IPS DF 6.9 (cell line): ENCODE measurements at regions not wholly inside any gene's neighbourhood (a gene's known extent, or its start where the extent isn't known, plus 50 kb on each side); places are given as distances from the start of the nearest gene placed in this dataset.

Source experiments
- DNase-seq: peaks from one replicate; pipeline ENCODE4 v3.0.0-alpha.2; 2013; ENCODE audit warnings: low read depth, low spot score
- H3K27ac ChIP-seq: one replicate; pipeline ENCODE4 v1.5.1; 2013; ENCODE audit warnings: low read length, control low read depth
- H3K27me3 ChIP-seq: 2 replicates; pipeline ENCODE4 v1.6.1; 2013; ENCODE audit warnings: mild to moderate bottlenecking, low read length; ENCODE audit not compliant: control insufficient read depth, insufficient read depth
- H3K36me3 ChIP-seq: 2 replicates; pipeline ENCODE4 v1.6.1; 2013; ENCODE audit warnings: low read length; ENCODE audit not compliant: control insufficient read depth, insufficient read depth
- H3K4me1 ChIP-seq: 2 replicates; pipeline ENCODE4 v1.6.1; 2013; ENCODE audit warnings: low read length; ENCODE audit not compliant: control insufficient read depth, insufficient read depth
- H3K4me3 ChIP-seq: 2 replicates; pipeline ENCODE4 v1.5.1; 2013; ENCODE audit warnings: mild to moderate bottlenecking, low read length
- H3K9me3 ChIP-seq: 2 replicates; pipeline ENCODE4 v1.6.1; 2013; ENCODE audit warnings: low read length, inconsistent platforms; ENCODE audit not compliant: control insufficient read depth, insufficient read depth
- WGBS: extraction: QIAGEN DNeasy Blood & Tissue Kit; methylation state at CpG from one replicate; pipeline ENCODE4 v1.1.7; 2013; ENCODE audit warnings: mixed read lengths, missing lambda C conversion rate; ENCODE audit not compliant: insufficient read length, insufficient coverage; 5-methylcytosine and 5-hydroxymethylcytosine counted together

DNA sequence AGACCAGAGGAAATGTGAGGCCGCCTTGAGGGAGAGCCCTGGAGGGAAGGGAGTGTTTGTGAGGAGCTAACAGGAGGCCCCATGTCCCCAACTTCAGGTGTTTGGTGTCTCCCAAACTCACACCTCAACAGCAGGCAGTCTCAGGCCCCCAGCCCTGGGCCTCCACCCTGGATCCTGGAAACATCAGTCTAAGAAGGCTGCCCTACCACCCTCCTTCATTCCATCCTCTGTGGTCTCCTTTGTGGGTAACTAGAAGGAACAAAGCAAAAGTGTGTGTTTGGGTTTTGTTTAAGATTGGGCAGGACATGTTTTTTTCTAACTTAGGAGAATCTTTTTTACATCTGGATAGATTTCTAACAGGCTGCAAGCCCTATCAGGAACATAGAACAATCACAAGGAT lies 404.3 kb downstream of the BCL11A start:
- no peaks in the 10 kb centered on the region for H3K27me3 ChIP-seq
- H3K27ac ChIP-seq = no peak overlapping the region

DNA sequence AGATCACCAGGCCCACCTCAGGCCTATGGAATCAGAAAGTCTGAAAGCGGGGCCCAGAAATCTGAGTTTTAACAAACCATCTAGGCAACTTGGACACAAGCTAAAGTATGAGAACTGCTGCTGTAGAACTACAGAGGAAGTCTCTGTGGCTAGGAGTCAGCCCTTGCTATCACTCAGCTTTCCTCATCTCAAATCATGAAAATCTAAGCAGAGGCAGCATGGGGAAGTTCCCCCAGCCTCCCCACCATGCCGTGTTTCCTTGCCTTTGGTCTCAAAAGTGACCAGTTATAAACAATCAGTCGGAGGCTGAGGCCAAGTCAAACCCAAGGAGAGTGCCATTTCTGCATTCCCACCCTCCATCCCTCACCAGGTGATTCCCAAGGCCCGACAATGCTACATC lies 404.7 kb downstream of the BCL11A start:
- Histone ChIP-seq H3K4me1 (no peaks in the 10 kb centered on the region), H3K36me3 (no peaks in the 10 kb centered on the region), H3K27ac (no peak overlapping the region), H3K9me3 (no peaks in the 10 kb centered on the region), H3K4me3 (no peak overlapping the region), H3K27me3 (no peaks in the 10 kb centered on the region)
- no peak for DNase-seq
- WGBS = no CpG with 5 or more reads among the region's 4 CpGs

More for the DNA sequence above, 404.3 kb downstream of the BCL11A start:
- Histone ChIP-seq H3K4me3 (no peak overlapping the region), H3K9me3 (no peaks in the 10 kb centered on the region), H3K36me3 (no peaks in the 10 kb centered on the region), H3K4me1 (no peaks in the 10 kb centered on the region)
- no CpG with 5 or more reads among the region's 1 CpG for WGBS
- no peak for DNase-seq

DNA sequence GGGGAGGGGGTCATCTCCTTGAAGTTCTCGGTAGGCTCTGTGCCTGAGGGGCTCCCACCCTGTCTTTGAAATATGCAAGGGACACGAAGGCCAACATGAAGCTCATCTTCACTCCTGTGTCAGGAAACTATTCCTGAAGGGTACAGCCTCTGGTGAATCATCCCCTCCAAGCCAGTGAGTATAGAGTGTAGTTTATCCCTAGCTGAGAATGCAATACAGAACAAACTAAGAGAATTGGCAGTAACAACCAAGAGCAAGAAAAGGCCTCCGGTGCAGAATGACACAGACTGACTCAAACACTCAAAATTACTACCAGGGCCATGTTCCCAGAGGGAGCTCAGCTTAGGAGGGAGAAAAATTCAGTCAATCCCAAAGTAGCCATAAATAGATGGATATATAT lies 413.3 kb downstream of the BCL11A start:
- Histone ChIP-seq H3K36me3 (no peaks in the 10 kb centered on the region), H3K27me3 (no peaks in the 10 kb centered on the region), H3K9me3 (peaks cover 2% of the 10 kb centered on the region; the same call in 1 of the 2 replicates), H3K4me3 (no peak overlapping the region), H3K27ac (no peak overlapping the region), H3K4me1 (no peaks in the 10 kb centered on the region)
- DNase-seq = no peak
- WGBS = no CpG with 5 or more reads among the region's 3 CpGs

DNA sequence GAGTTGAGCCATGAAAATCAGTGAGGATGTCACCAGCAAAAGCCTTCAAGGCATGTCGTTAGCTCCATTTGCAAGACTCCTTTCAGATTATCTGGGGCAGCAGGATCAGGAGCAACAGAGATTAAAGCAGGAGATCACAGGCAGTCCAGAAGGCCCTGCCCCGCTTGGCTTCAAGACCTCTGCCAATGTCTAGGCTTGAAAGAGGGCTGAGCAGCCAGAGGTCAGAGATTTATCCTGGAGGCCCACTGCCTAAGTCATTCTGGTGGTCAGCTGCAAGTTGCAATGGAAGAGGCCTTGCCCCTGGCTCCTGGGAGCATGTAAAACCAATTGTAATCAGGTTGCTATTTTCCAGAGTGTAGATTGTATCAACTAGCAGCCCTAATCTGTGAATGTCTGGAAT lies 416.5 kb downstream of the BCL11A start:
- DNase-seq = no peak
- Histone ChIP-seq H3K27me3 (no peaks in the 10 kb centered on the region), H3K36me3 (no peaks in the 10 kb centered on the region), H3K4me1 (no peaks in the 10 kb centered on the region), H3K4me3 (no peak overlapping the region), H3K27ac (no peak overlapping the region), H3K9me3 (peaks cover 2% of the 10 kb centered on the region; the same call in 1 of the 2 replicates)
- no CpG with 5 or more reads among the region's 2 CpGs for WGBS

- WGBS = no CpG with 5 or more reads among the region's 2 CpGs
- Histone ChIP-seq H3K27me3 (peaks cover 3% of the 10 kb centered on the region; the same call in 1 of the 2 replicates), H3K27ac (no peak overlapping the region), H3K9me3 (no peaks in the 10 kb centered on the region), H3K4me3 (no peak overlapping the region), H3K4me1 (no peaks in the 10 kb centered on the region), H3K36me3 (no peaks in the 10 kb centered on the region)
- no peak for DNase-seq
Measured at GRCh38 chr2:60127191-60127590, 426.3 kb downstream of the BCL11A start.

- no peak overlapping the region for H3K27ac ChIP-seq
- WGBS = no CpG with 5 or more reads among the region's 8 CpGs
- H3K4me1 ChIP-seq = no peaks in the 10 kb centered on the region
- no peaks in the 10 kb centered on the region for H3K9me3 ChIP-seq
- H3K4me3 ChIP-seq = no peak overlapping the region
- no peak for DNase-seq
- peaks cover 3% of the 10 kb centered on the region; the same call in 1 of the 2 replicates for H3K27me3 ChIP-seq
- no peaks in the 10 kb centered on the region for H3K36me3 ChIP-seq
Measured at GRCh38 chr2:60125611-60126426, 427.6 kb downstream of the BCL11A start.

GRCh38 chr2:60119778-60120177 lies 433.7 kb downstream of the BCL11A start:
- Histone ChIP-seq H3K4me3 (no peak overlapping the region), H3K4me1 (no peaks in the 10 kb centered on the region), H3K27ac (no peak overlapping the region), H3K36me3 (no peaks in the 10 kb centered on the region), H3K27me3 (peaks cover 2% of the 10 kb centered on the region; the same call in 1 of the 2 replicates), H3K9me3 (no peaks in the 10 kb centered on the region; the same call in 1 of the 2 replicates)
- no peak for DNase-seq
- no CpG with 5 or more reads among the region's 2 CpGs for WGBS

DNA sequence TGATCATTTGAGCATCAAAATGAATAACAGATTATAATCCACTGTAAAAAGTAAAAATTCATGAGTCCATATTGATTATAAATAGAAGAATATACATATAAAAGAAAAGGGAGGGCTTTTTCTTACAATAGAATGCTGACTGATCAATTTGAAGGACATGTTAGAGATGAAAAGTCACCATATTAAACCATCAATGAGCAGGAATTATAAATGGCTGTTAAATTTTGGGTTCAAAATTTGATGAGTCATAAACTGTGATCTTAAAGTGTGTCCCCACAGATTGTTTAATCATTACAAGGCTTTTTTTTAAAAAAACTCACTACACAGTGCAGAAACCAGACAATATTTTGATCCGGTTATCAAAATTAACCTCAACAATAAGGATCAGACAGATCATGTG lies 434.5 kb downstream of the BCL11A start:
- no CpG with 5 or more reads among the region's 1 CpG for WGBS
- no peaks in the 10 kb centered on the region; the same call in 1 of the 2 replicates for H3K9me3 ChIP-seq

DNA sequence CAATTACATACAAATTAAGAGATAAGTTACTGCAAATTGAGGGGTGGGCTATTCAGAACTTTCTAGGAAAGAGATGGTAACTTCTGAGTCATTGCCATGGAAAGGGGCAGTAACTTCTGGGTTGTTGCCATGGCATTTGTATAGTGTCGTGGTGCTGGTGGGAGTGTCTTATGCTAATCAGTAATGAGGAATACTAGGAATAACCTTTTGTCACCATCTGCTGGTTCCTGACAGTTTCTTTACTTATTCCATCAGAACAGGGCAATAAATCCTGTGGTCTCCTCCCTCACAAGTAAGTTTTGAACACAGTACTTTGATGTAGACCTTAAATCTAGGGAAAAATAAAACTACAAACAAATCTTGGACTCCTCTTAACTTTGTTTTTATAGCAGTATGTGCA lies 435.4 kb downstream of the BCL11A start:
- no peak overlapping the region for H3K4me3 ChIP-seq
- H3K36me3 ChIP-seq = no peaks in the 10 kb centered on the region
- H3K9me3 ChIP-seq = no peaks in the 10 kb centered on the region; the same call in 1 of the 2 replicates
- H3K27me3 ChIP-seq = no peaks in the 10 kb centered on the region
- H3K4me1 ChIP-seq = no peaks in the 10 kb centered on the region
- no CpG with 5 or more reads among the region's 1 CpG for WGBS
- DNase-seq = no peak
- no peak overlapping the region for H3K27ac ChIP-seq

More for the DNA sequence above, 434.5 kb downstream of the BCL11A start:
- Histone ChIP-seq H3K4me1 (no peaks in the 10 kb centered on the region), H3K27ac (no peak overlapping the region), H3K4me3 (no peak overlapping the region), H3K27me3 (no peaks in the 10 kb centered on the region), H3K36me3 (no peaks in the 10 kb centered on the region)
- DNase-seq = no peak

DNA sequence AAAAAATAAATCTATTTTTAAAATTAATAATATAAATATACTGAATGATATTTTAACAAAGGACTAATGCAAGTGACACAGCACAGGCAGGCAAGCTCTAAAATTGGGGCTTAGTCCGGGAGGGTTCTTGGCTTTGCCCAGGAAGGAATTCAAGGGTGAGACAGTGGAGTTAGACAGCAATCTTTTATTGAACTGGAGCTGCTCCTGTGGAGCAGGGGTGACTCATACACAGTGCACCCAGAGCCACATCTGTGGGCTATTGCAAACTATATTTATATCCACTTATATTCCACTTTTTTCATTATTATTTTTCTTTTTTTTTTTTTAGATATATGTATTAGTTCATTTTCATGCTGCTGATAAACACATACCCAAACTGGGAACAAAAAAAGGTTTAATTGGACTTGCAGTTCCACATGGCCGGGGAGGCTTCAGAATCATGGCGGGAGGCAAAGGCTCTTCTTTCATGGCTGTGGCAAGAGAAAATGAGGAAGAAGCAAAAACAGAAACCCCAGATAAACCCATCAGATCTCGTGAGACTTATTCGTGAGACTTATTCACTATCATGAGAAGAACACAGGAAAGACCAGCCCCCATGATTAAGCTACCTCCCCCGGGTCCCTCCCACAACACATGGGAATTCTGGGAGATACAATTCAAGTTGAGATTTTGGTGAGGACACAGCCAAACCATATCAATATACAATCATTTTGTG lies 437.1 kb downstream of the BCL11A start:
- Histone ChIP-seq H3K4me1 (no peaks in the 10 kb centered on the region), H3K27ac (no peak overlapping the region), H3K27me3 (no peaks in the 10 kb centered on the region), H3K4me3 (no peak overlapping the region), H3K9me3 (no peaks in the 10 kb centered on the region; the same call in 1 of the 2 replicates), H3K36me3 (no peaks in the 10 kb centered on the region)
- WGBS = no CpG with 5 or more reads among the region's 6 CpGs
- no peak for DNase-seq
